K562 (cell line): ENCODE measurements at regions not wholly inside any gene's neighbourhood (a gene's known extent, or its start where the extent isn't known, plus 50 kb on each side); places are given as distances from the start of the nearest gene placed in this dataset.
A peak's percentile ranks its signal among the peaks of the same experiment; 100 is the strongest.

Experiments used
- GATA2 ChIP-seq: sonication (generic); formaldehyde crosslinking; IDR thresholded peaks from 2 replicates; pipeline ENCODE4 v1.4.0; 2020; ENCODE audit warnings: mild to moderate bottlenecking, missing genetic modification reagents
- HDAC3 ChIP-seq: fragments of 450-650 bp; IDR thresholded peaks from 2 replicates; pipeline ENCODE4 v1.6.1; 2018; ENCODE audit warnings: borderline replicate concordance, mild to moderate bottlenecking, moderate library complexity; ENCODE audit not compliant: partially characterized antibody
- KLF16 ChIP-seq: IDR thresholded peaks from 2 replicates; pipeline ENCODE4 v1.6.1; 2016; ENCODE audit warnings: antibody characterized with exemption
- MEF2A ChIP-seq: IDR thresholded peaks from 2 replicates; pipeline ENCODE4 v1.6.1; 2011; ENCODE audit warnings: low read depth, mild to moderate bottlenecking, low read length, moderate library complexity; ENCODE audit not compliant: control insufficient read depth
- PML ChIP-seq: IDR thresholded peaks from 2 replicates; pipeline ENCODE4 v1.6.1; 2012; ENCODE audit warnings: low read length, inconsistent platforms
- TF ChIP-seq, protein P1 (sequence below): fragments of 250-450 bp; sonication (Bioruptor Pico); IDR thresholded peaks from 2 replicates; pipeline ENCODE4 v1.9.0; 2021; ENCODE audit warnings: mild to moderate bottlenecking, inconsistent platforms
- TF ChIP-seq, protein P2 (sequence below), 2 experiments: fragments of 150-350 bp in 1 of 2; IDR thresholded peaks; 2 replicates each; pipeline ENCODE4 v1.6.1; 2012 to 2016; ENCODE audit warnings: low read depth in 2 of 2, low read length in 2 of 2, mild to moderate bottlenecking in 1 of 2, moderate library complexity in 1 of 2
- TF ChIP-seq, protein P3 (sequence below), 2 experiments: IDR thresholded peaks in 1 of 2; conservative IDR thresholded peaks in 1 of 2; 2 replicates each; pipeline ENCODE4 v1.6.1; 2016; ENCODE audit warnings: low read depth in 2 of 2, mild to moderate bottlenecking in 1 of 2, missing compliant biosample characterization in 1 of 2, missing genetic modification characterization in 1 of 2, moderate library complexity in 1 of 2
- TF ChIP-seq, protein P4 (sequence below): sonication (generic); formaldehyde crosslinking; IDR thresholded peaks from 2 replicates; pipeline ENCODE4 v1.8.1; 2023; ENCODE audit warnings: mild to moderate bottlenecking, missing genetic modification reagents, moderate library complexity
- TF ChIP-seq, protein P5 (sequence below), 3 experiments: fragments of 200-800 bp in 1 of 3; fragments of 250-450 bp in 1 of 3; fragments of 450-650 bp in 1 of 3; sonication (Bioruptor Pico) in 1 of 3; sonication (Bioruptor generic) in 1 of 3; formaldehyde crosslinking in 1 of 3; IDR thresholded peaks; 2 replicates each; pipeline versions ENCODE4 v1.6.1 to v1.8.0; 2016 to 2022; ENCODE audit warnings: mild to moderate bottlenecking in 2 of 3, missing genetic modification characterization in 2 of 3, missing compliant biosample characterization in 1 of 3, moderate library complexity in 1 of 3

DNA sequence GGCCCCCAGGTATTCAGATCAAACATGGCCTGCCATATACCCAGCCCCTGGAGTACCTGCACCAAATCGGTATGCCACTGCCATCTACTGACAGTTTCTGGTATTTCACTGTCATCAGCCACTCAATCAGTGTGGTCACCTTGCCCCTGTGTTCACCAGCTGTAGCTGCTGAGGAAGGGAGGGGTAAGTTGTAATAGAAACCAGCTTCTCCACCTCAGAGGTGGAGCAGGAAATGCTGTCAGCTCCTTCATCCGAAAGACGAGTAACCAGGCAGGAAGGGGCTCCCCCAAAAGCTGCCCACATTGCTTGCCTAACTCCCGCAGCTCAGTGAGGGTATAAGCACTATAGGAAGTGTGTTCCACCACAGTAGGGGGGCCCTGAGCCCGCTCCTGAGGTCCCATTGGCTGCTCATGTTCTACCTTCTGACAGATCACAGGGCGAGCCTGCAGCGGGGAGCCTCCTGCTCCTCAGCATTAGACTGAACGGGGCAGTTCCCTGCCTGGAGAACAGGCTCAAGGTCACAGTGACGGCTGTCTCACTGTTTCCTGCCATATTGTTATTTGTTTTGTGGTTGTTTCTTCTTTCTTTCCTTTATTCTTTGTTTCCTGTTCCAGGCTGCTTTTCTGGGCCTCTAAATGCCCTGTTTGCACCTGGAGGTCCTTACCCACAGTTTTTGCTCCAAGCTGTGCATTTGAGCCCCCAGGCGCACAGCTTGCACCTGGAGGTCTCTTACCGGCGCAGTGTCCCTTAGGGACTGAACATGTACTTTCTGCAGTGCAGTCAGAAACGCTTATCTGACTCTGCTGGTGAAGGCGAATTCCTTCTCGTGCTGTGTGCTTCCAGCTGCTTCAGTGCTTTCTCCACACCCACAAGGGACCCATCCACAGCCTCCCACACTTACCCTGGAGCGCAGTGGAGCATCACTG lies 1638.3 kb downstream of the MRPL39 start (continued):
- TF ChIP-seq KLF16 (0 out of 2 replicates have a peak, but pooled peaks have one; percentile 20), HDAC3 (no peak), PML (no peak), MEF2A (no peak), GATA2 (CRISPR knock-in tag) (no peak)
- TF ChIP-seq, protein P1, sequence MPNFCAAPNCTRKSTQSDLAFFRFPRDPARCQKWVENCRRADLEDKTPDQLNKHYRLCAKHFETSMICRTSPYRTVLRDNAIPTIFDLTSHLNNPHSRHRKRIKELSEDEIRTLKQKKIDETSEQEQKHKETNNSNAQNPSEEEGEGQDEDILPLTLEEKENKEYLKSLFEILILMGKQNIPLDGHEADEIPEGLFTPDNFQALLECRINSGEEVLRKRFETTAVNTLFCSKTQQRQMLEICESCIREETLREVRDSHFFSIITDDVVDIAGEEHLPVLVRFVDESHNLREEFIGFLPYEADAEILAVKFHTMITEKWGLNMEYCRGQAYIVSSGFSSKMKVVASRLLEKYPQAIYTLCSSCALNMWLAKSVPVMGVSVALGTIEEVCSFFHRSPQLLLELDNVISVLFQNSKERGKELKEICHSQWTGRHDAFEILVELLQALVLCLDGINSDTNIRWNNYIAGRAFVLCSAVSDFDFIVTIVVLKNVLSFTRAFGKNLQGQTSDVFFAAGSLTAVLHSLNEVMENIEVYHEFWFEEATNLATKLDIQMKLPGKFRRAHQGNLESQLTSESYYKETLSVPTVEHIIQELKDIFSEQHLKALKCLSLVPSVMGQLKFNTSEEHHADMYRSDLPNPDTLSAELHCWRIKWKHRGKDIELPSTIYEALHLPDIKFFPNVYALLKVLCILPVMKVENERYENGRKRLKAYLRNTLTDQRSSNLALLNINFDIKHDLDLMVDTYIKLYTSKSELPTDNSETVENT (CRISPR knock-in tag) = no peak
- TF ChIP-seq, protein P2, sequence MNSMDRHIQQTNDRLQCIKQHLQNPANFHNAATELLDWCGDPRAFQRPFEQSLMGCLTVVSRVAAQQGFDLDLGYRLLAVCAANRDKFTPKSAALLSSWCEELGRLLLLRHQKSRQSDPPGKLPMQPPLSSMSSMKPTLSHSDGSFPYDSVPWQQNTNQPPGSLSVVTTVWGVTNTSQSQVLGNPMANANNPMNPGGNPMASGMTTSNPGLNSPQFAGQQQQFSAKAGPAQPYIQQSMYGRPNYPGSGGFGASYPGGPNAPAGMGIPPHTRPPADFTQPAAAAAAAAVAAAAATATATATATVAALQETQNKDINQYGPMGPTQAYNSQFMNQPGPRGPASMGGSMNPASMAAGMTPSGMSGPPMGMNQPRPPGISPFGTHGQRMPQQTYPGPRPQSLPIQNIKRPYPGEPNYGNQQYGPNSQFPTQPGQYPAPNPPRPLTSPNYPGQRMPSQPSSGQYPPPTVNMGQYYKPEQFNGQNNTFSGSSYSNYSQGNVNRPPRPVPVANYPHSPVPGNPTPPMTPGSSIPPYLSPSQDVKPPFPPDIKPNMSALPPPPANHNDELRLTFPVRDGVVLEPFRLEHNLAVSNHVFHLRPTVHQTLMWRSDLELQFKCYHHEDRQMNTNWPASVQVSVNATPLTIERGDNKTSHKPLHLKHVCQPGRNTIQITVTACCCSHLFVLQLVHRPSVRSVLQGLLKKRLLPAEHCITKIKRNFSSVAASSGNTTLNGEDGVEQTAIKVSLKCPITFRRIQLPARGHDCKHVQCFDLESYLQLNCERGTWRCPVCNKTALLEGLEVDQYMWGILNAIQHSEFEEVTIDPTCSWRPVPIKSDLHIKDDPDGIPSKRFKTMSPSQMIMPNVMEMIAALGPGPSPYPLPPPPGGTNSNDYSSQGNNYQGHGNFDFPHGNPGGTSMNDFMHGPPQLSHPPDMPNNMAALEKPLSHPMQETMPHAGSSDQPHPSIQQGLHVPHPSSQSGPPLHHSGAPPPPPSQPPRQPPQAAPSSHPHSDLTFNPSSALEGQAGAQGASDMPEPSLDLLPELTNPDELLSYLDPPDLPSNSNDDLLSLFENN (IDR thresholded peaks at IDR 0.05; ENCODE audit: low read depth in 2 of 2, low read length in 2 of 2) = no peak
- TF ChIP-seq, protein P3, sequence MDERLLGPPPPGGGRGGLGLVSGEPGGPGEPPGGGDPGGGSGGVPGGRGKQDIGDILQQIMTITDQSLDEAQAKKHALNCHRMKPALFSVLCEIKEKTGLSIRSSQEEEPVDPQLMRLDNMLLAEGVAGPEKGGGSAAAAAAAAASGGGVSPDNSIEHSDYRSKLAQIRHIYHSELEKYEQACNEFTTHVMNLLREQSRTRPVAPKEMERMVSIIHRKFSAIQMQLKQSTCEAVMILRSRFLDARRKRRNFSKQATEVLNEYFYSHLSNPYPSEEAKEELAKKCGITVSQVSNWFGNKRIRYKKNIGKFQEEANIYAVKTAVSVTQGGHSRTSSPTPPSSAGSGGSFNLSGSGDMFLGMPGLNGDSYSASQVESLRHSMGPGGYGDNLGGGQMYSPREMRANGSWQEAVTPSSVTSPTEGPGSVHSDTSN (CRISPR knock-in tag; IDR thresholded peaks at IDR 0.05; ENCODE audit: low read depth) = no peak
- TF ChIP-seq, protein P3 (tag; conservative IDR thresholded peaks at IDR 0.05; ENCODE audit: low read depth) = peak; percentile 56
- TF ChIP-seq, protein P4, sequence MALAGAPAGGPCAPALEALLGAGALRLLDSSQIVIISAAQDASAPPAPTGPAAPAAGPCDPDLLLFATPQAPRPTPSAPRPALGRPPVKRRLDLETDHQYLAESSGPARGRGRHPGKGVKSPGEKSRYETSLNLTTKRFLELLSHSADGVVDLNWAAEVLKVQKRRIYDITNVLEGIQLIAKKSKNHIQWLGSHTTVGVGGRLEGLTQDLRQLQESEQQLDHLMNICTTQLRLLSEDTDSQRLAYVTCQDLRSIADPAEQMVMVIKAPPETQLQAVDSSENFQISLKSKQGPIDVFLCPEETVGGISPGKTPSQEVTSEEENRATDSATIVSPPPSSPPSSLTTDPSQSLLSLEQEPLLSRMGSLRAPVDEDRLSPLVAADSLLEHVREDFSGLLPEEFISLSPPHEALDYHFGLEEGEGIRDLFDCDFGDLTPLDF (CRISPR knock-in tag) = no peak
- TF ChIP-seq, protein P5, sequence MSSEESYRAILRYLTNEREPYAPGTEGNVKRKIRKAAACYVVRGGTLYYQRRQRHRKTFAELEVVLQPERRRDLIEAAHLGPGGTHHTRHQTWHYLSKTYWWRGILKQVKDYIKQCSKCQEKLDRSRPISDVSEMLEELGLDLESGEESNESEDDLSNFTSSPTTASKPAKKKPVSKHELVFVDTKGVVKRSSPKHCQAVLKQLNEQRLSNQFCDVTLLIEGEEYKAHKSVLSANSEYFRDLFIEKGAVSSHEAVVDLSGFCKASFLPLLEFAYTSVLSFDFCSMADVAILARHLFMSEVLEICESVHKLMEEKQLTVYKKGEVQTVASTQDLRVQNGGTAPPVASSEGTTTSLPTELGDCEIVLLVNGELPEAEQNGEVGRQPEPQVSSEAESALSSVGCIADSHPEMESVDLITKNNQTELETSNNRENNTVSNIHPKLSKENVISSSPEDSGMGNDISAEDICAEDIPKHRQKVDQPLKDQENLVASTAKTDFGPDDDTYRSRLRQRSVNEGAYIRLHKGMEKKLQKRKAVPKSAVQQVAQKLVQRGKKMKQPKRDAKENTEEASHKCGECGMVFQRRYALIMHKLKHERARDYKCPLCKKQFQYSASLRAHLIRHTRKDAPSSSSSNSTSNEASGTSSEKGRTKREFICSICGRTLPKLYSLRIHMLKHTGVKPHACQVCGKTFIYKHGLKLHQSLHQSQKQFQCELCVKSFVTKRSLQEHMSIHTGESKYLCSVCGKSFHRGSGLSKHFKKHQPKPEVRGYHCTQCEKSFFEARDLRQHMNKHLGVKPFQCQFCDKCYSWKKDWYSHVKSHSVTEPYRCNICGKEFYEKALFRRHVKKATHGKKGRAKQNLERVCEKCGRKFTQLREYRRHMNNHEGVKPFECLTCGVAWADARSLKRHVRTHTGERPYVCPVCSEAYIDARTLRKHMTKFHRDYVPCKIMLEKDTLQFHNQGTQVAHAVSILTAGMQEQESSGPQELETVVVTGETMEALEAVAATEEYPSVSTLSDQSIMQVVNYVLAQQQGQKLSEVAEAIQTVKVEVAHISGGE (CRISPR knock-in tag; IDR thresholded peaks at IDR 0.05) = no peak
